Coronary artery (tissue), 2 donors: ENCODE measurements at regions not wholly inside any gene's neighbourhood (a gene's known extent, or its start where the extent isn't known, plus 50 kb on each side); places are given as distances from the start of the nearest gene placed in this dataset.
"Not testable (repeated sequence)": the region's sequence is repeated elsewhere in the genome, so short reads cannot be mapped to it uniquely, and the experiment has no call there.

Experiments
- DNase-seq: peaks from one replicate; pipeline ENCODE4 v3.0.0-alpha.2; 2017; ENCODE audit warnings: low spot score
- H3K27ac ChIP-seq, 2 donors: fragments of 200-600 bp; sonication (generic); one replicate each; pipeline ENCODE4 v1.5.1; 2016 to 2019
- H3K4me3 ChIP-seq: fragments of 200-600 bp; sonication (generic); 2 replicates; pipeline ENCODE4 v1.5.1; 2016; ENCODE audit warnings: mild to moderate bottlenecking, moderate library complexity
- TF ChIP-seq, protein P1 (sequence below): fragments of 200-600 bp; sonication (generic); IDR thresholded peaks from one replicate; pipeline ENCODE4 v1.5.1; 2019; ENCODE audit warnings: antibody characterized with exemption

DNA sequence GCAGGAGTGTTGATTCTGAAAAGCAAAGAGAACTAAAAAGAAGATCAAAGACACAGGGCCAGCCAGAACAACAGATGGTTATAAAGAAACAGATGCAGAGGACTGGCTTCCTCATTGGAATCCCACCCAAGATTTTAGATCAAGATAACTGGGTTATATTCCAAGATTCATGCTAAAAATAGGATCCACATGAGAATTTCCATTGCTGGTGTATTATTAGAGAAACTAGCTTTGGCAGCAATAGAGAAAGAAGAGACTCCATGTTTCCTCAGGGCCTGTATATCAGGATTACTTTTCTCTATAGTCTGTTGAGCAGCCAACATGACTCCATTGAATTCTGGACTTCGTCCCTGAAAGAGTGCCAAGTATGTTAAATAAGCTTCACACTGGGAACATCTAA is 367.3 kb downstream of the TUSC1 start:
- H3K27ac ChIP-seq = no peak overlapping the region
- H3K4me3 ChIP-seq = no peak overlapping the region
- TF ChIP-seq, protein P1, sequence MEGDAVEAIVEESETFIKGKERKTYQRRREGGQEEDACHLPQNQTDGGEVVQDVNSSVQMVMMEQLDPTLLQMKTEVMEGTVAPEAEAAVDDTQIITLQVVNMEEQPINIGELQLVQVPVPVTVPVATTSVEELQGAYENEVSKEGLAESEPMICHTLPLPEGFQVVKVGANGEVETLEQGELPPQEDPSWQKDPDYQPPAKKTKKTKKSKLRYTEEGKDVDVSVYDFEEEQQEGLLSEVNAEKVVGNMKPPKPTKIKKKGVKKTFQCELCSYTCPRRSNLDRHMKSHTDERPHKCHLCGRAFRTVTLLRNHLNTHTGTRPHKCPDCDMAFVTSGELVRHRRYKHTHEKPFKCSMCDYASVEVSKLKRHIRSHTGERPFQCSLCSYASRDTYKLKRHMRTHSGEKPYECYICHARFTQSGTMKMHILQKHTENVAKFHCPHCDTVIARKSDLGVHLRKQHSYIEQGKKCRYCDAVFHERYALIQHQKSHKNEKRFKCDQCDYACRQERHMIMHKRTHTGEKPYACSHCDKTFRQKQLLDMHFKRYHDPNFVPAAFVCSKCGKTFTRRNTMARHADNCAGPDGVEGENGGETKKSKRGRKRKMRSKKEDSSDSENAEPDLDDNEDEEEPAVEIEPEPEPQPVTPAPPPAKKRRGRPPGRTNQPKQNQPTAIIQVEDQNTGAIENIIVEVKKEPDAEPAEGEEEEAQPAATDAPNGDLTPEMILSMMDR = no peak
- no peak for DNase-seq

DNA sequence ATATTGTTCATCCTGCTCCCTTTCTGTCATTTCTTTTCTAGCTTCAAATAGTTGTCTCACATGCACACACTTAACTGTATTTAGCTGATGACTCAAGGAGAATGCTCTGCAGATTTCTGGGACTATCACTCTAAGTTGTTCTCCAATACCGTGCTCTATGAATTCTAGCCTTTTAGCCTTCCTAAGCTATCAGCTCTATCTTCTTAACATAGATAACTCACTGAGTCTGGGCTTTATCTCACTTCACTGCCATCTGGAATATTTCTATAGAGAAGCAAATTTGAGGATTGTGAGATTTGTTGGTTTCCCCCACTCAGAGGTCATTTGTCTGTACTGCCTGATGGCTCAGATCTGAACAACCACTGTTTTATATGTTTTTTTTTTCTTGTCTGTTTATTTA is 369.7 kb downstream of the TUSC1 start:
- Histone ChIP-seq H3K4me3 (no peak overlapping the region), H3K27ac (no peak overlapping the region)
- TF ChIP-seq, protein P1 = no peak
- no peak for DNase-seq

DNA sequence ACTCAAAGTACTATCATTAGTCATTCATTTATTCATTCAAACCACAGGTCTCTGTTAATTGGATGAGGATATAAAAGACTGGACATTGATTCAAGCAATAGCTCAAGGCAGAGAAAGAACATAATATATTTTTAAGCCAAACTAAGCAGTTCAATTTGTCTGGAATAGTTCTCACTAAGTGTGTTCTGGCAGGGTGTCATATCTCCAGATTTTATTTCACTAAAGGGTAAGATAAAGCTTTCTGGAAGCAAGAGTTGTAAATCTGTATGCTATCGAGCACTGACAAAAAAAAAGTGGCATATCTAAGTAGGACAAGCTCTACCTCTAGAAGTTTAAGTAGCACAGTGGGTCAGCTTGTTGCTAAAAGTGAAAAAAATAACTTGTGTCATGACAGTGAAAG is 375.6 kb downstream of the TUSC1 start:
- TF ChIP-seq, protein P1 = no peak
- Histone ChIP-seq H3K4me3 (no peak overlapping the region), H3K27ac (no peak overlapping the region)
- DNase-seq = no peak

DNA sequence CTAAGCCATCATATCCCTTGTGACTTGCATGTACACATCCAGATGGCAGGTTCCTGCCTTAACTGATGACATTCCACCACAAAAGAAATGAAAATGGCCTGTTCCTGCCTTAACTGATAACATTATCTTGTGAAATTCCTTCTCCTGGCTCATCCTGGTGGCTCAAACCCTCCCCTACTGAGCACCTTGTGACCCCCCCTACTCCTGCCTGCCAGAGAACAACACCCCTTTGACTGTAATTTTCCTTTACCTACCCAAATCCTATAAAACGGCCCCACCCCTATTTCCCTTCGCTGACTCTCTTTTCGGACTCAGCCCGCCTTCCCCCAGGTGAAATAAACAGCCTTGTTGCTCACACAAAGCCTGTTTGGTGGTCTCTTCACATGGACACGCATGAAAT is 390.0 kb downstream of the TUSC1 start:
- H3K27ac ChIP-seq, DNase-seq, H3K4me3 ChIP-seq: not testable (repeated sequence)

DNA sequence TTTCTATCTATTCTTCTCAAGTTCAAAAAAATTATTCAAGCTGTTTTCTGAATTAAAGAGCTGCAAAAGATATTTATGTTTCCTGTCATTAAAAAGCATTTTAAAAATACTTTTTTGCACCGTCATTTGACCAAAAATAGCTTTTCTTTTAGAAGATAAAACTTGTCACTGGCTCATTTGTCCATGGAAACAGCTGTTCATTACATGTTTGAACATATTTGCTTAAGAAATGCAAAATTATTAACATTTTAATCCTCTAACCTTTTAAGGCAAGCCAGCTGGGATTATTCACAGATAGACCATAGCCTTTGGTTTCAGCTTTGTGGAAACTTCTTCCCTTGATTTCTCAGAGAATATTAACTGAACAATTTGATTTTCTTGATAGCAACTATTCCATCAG is 393.9 kb downstream of the TUSC1 start:
- H3K27ac ChIP-seq = no peak overlapping the region
- DNase-seq = no peak
- no peak overlapping the region for H3K4me3 ChIP-seq
- TF ChIP-seq, protein P1 = no peak

DNA sequence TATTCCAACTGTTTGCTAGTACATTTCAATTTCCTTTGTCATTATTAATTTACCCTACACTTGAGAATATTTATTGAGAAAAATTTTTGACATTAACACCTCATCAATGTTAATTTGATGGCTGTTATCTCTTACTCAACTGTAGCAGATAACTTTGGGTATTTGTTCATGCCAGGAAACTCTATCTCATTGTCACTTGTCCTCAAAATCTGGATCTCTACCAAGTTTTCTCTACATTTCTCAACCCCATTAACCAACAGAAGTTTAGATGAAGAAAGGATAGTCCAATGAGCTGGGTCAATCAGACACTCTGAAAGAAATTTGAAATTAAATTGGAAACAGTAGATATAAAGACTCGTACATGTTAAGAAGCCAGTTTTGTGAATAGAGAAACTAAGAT is 395.3 kb downstream of the TUSC1 start:
- H3K4me3 ChIP-seq = no peak overlapping the region
- H3K27ac ChIP-seq = no peak overlapping the region
- TF ChIP-seq, protein P1 = no peak
- DNase-seq = no peak

DNA sequence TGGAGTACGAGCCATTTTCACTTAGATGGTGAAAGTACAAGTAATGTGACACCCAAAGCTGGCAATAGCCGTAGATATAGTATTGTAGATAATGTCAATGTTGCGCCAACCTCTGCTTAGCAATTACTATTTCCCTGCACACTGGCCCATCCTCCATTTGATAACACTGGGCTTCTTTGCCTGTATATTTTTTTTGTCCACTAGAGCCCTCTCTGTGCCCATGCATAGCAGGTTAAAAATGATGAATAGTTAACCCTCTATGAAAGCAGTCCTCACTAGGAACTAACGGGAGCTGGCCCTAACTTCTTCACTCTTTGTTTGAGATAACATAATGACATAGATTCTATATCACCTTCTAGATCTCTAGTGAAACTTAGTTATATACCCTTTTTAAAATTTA is 416.8 kb downstream of the TUSC1 start:
- Histone ChIP-seq H3K27ac (no peak overlapping the region), H3K4me3 (no peak overlapping the region)
- no peak for DNase-seq
- TF ChIP-seq, protein P1 = no peak

DNA sequence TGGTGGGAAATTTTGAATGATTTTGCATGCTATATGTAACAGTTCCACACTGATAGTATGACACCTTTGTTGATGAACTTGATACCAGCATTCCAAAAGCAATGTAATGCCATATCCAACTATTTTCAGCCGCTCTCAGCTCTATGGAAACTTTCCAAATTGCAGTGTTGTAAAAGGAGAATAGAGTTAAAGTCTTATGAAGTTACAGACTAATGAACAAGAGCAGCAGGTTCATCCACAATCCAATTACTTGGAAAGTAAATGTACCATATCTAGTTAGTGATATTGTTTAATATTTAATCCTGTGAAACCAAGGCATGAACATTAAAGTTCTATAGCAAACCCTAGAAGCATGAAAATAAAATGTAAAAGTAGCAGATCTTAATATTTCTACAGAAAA is 418.2 kb downstream of the TUSC1 start:
- no peak overlapping the region for H3K27ac ChIP-seq
- no peak overlapping the region for H3K4me3 ChIP-seq
- DNase-seq = no peak
- TF ChIP-seq, protein P1 = no peak
